ENCODE measurements at regions not wholly inside any gene's neighbourhood (a gene's known extent, or its start where the extent isn't known, plus 50 kb on each side); places are given as distances from the start of the nearest gene placed in this dataset.

DNA sequence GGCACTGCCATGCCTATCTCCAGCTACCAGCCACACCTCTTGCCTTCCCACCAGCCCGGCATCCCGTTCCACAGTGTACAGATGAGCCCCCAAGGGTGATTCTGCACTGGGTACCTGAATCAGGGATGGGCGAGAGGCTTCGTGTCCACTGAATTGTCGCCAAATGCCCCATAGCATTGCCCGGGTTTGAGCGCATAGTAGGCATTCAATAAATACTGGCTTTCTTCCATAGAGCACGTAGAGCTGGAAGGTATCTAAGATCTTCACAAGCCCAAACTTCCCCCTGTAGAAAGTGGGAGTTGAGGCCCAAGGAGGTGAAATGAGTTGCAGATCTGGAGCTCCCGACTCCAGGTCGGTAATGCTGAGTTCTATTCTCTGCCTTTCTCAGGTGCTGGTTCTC is 358.7 kb downstream of the LPIN1 start:
- 91% methylated on average over 10 of the region's 10 CpGs for WGBS

DNA sequence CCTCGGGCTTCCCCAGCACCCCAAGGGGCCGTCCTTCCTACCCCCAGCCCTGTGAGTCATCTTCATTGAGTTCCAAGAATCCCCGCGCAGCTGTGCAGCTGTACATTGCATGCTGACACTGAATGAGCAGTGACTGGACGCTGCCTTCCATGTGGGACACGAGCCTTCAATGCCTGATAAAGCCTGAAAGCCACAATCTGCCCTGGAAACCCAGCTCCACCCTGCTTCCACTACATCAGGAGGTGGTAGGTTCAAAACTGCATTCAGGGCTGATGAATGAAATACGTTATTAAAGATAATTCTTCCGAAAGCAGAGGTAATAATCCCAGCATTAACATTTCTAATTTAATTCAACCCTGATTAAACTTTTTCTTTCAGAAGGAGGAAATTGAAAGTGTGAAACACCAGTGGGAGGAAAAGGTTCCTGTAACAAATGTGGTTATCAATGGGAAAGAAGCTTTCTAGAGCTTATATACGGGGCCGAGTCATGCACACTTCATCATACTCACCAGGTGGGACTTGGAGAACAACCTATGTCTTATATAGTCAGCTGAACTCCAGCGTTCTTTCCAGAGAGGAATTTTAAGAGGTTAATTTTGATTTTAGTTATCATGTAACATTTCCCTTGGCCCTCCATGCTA is 360.1 kb downstream of the LPIN1 start:
- H3K4me3 ChIP-seq = no peak overlapping the region
- H3K4me1 ChIP-seq = no peaks in the 10 kb centered on the region
- no peak for DNase-seq (ENCODE audit: low spot score in 2 of 2)
- no peaks in the 10 kb centered on the region for H3K36me3 ChIP-seq
- WGBS = 55% methylated on average over 11 of the region's 11 CpGs
- no peaks in the 10 kb centered on the region for H3K9me3 ChIP-seq
- no peaks in the 10 kb centered on the region for H3K27me3 ChIP-seq
- no peak overlapping the region for H3K27ac ChIP-seq
- TF ChIP-seq, protein P1, sequence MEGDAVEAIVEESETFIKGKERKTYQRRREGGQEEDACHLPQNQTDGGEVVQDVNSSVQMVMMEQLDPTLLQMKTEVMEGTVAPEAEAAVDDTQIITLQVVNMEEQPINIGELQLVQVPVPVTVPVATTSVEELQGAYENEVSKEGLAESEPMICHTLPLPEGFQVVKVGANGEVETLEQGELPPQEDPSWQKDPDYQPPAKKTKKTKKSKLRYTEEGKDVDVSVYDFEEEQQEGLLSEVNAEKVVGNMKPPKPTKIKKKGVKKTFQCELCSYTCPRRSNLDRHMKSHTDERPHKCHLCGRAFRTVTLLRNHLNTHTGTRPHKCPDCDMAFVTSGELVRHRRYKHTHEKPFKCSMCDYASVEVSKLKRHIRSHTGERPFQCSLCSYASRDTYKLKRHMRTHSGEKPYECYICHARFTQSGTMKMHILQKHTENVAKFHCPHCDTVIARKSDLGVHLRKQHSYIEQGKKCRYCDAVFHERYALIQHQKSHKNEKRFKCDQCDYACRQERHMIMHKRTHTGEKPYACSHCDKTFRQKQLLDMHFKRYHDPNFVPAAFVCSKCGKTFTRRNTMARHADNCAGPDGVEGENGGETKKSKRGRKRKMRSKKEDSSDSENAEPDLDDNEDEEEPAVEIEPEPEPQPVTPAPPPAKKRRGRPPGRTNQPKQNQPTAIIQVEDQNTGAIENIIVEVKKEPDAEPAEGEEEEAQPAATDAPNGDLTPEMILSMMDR (IDR thresholded peaks at IDR 0.05) = no peak
- TF ChIP-seq EP300 (IDR thresholded peaks at IDR 0.05) (no peak), POLR2AphosphoS5 (IDR thresholded peaks at IDR 0.05) (no peak), POLR2A (IDR thresholded peaks at IDR 0.05) (no peak)

More for the DNA sequence above, 358.7 kb downstream of the LPIN1 start:
- no peak for DNase-seq (ENCODE audit: low spot score in 2 of 2)
- Histone ChIP-seq H3K9me3 (no peaks in the 10 kb centered on the region), H3K36me3 (no peaks in the 10 kb centered on the region), H3K4me1 (no peaks in the 10 kb centered on the region), H3K27ac (no peak overlapping the region), H3K27me3 (no peaks in the 10 kb centered on the region), H3K4me3 (no peak overlapping the region)
- no peak for TF ChIP-seq POLR2AphosphoS5 (IDR thresholded peaks at IDR 0.05)
- TF ChIP-seq, protein P1 (IDR thresholded peaks at IDR 0.05) = no peak
- TF ChIP-seq EP300 (IDR thresholded peaks at IDR 0.05) = no peak
- no peak for TF ChIP-seq POLR2A (IDR thresholded peaks at IDR 0.05)

DNA sequence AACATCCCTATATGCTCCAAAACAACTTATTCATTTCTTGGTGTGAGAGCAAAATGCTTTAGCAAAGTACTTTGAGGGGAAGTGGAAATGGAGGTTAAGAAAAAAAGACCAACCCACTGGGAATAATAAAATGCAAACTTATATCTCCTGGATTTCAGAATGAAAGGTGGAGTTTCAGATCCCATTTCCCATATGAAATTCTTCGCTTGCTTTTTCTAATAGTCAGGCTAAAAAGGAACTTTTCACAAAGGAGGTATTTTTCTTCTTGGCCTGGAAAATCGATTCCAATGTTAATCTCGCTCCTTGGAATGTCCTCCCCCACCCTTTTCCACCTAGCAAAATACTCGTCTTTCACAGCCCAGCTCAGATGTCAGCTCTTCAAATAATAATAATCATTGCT is 360.9 kb downstream of the LPIN1 start:
- no peak overlapping the region for H3K4me3 ChIP-seq
- no peak overlapping the region for H3K27ac ChIP-seq
- no peaks in the 10 kb centered on the region for H3K4me1 ChIP-seq
- no peaks in the 10 kb centered on the region for H3K36me3 ChIP-seq
- DNase-seq (ENCODE audit: low spot score in 2 of 2) = no peak
- H3K9me3 ChIP-seq = no peaks in the 10 kb centered on the region
- no peaks in the 10 kb centered on the region for H3K27me3 ChIP-seq
- TF ChIP-seq, protein P1 (IDR thresholded peaks at IDR 0.05) = no peak
- TF ChIP-seq EP300 (IDR thresholded peaks at IDR 0.05) (no peak), POLR2A (IDR thresholded peaks at IDR 0.05) (no peak), POLR2AphosphoS5 (IDR thresholded peaks at IDR 0.05) (no peak)
- WGBS = 57% methylated on average over 4 of the region's 4 CpGs

DNA sequence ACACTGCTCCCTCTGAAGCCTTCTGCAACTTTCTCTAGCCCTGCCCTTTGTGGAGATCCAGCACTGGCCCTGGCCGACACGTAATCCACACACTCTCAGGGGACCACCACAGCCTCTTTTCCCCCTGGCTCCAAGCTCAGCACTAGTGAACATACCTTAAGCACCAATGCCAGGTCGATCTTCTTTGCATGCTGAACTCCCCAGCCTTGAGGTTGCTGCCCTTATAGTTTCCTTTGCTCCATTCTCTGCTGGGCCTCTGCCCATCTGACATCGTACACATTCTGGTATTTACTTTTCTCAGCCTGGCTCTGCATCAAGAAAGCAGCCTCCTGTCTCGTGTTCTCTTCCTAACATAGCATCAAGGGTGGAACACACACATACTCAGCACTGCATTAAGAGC is 361.5 kb downstream of the LPIN1 start:
- no peak for DNase-seq (ENCODE audit: low spot score in 2 of 2)
- WGBS = 65% methylated on average over 5 of the region's 5 CpGs
- no peaks in the 10 kb centered on the region for H3K36me3 ChIP-seq
- H3K9me3 ChIP-seq = no peaks in the 10 kb centered on the region
- H3K27ac ChIP-seq = no peak overlapping the region
- no peak overlapping the region for H3K4me3 ChIP-seq
- TF ChIP-seq, protein P1 (IDR thresholded peaks at IDR 0.05) = no peak
- TF ChIP-seq POLR2A (IDR thresholded peaks at IDR 0.05) (no peak), EP300 (IDR thresholded peaks at IDR 0.05) (no peak), POLR2AphosphoS5 (IDR thresholded peaks at IDR 0.05) (no peak)
- no peaks in the 10 kb centered on the region for H3K27me3 ChIP-seq
- H3K4me1 ChIP-seq = no peaks in the 10 kb centered on the region

DNA sequence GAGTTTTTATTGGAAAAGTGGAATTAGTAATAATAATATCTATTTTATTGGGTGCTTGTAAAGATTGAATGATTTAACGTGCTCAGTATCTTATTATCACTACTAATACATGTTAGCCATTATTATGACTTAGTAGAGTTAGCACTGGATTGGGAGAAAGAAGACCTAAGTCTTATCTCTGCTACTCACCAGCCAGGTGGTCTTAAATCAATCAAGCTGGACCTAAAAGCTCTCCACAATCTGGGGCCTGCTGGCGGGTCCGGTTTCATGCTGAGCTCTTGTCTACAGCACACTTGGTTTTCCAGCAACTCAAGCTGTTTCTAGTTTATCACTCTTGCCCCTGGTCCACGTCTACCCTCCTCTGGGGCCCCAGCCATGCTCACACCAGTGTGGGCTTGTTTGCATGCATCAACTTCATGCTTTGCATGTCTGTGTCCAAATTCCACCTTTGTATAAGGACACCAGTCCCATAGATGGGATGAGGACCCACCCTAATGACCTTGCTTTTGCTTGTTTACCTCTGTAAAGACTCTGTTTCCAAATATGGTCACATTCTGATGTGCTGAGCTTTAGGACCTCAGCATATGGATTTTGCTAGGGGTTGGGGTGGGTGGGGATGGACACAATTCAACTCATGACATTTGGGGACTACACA is 363.1 kb downstream of the LPIN1 start:
- Histone ChIP-seq H3K27me3 (no peaks in the 10 kb centered on the region), H3K9me3 (no peaks in the 10 kb centered on the region), H3K4me3 (no peak overlapping the region), H3K36me3 (no peaks in the 10 kb centered on the region), H3K4me1 (no peaks in the 10 kb centered on the region), H3K27ac (no peak overlapping the region)
- no peak for DNase-seq (ENCODE audit: low spot score in 2 of 2)
- 76% methylated on average over 4 of the region's 4 CpGs for WGBS
- TF ChIP-seq POLR2AphosphoS5 (IDR thresholded peaks at IDR 0.05) = no peak
- TF ChIP-seq, protein P1 (IDR thresholded peaks at IDR 0.05) = no peak
- TF ChIP-seq EP300 (IDR thresholded peaks at IDR 0.05) = no peak
- TF ChIP-seq POLR2A (IDR thresholded peaks at IDR 0.05) = no peak

All from suprapubic skin (tissue), 4 donors.